Astrocyte (in vitro differentiated cells and primary cell): ENCODE measurements at regions not wholly inside any gene's neighbourhood (a gene's known extent, or its start where the extent isn't known, plus 50 kb on each side); places are given as distances from the start of the nearest gene placed in this dataset.
"Not testable (repeated sequence)": the region's sequence is repeated elsewhere in the genome, so short reads cannot be mapped to it uniquely, and the experiment has no call there.

Experiments
- DNase-seq: peaks from one replicate; pipeline ENCODE4 v3.0.0-alpha.2; 2010; ENCODE audit warnings: low read depth
- FAIRE-seq: peaks from 2 replicates; lab custom pipeline; 2011; peaks lifted over from hg19 to GRCh38; lab: Jason Lieb, UNC
- H2AFZ ChIP-seq: 2 replicates; pipeline ENCODE4 v1.6.0; 2012; ENCODE audit warnings: low read depth, low read length, inconsistent platforms
- H3K27ac ChIP-seq: 2 replicates; pipeline ENCODE4 v1.5.1; 2011; ENCODE audit warnings: low read depth, low read length, inconsistent platforms
- H3K27me3 ChIP-seq: 2 replicates; pipeline ENCODE4 v1.6.0; 2011; ENCODE audit warnings: low read length, inconsistent platforms; ENCODE audit not compliant: insufficient read depth
- H3K36me3 ChIP-seq: 2 replicates; pipeline ENCODE4 v1.5.1; 2011; ENCODE audit warnings: low read length, inconsistent platforms; ENCODE audit not compliant: insufficient read depth
- H3K4me1 ChIP-seq: 2 replicates; pipeline ENCODE4 v1.5.1; 2011; ENCODE audit warnings: low read length, inconsistent platforms; ENCODE audit not compliant: insufficient read depth
- H3K4me2 ChIP-seq: 2 replicates; pipeline ENCODE4 v1.6.0; 2012; ENCODE audit warnings: low read length, inconsistent platforms
- H3K4me3 ChIP-seq: 2 replicates; pipeline ENCODE4 v1.5.1; 2011; ENCODE audit warnings: low read depth, mild to moderate bottlenecking, low read length, inconsistent platforms; ENCODE audit not compliant: insufficient read depth
- H3K79me2 ChIP-seq: 2 replicates; pipeline ENCODE4 v1.6.0; 2012; ENCODE audit warnings: mild to moderate bottlenecking, low read length, inconsistent platforms; ENCODE audit not compliant: insufficient read depth
- H3K9ac ChIP-seq: 2 replicates; pipeline ENCODE4 v1.6.0; 2012; ENCODE audit warnings: mild to moderate bottlenecking, low read length, inconsistent platforms
- H3K9me3 ChIP-seq: 2 replicates; pipeline ENCODE4 v1.5.1; 2012; ENCODE audit warnings: low read depth, mild to moderate bottlenecking, low read length, inconsistent platforms; ENCODE audit not compliant: insufficient read depth
- H4K20me1 ChIP-seq: 2 replicates; pipeline ENCODE4 v1.6.0; 2012; ENCODE audit warnings: low read length, inconsistent platforms; ENCODE audit not compliant: insufficient read depth
- H3K27ac Mint-ChIP-seq: one replicate; pipeline ENCODE4 v1.8.0; 2021; ENCODE audit warnings: mild to moderate bottlenecking, mixed read lengths; ENCODE audit not compliant: unreplicated experiment
- H3K27me3 Mint-ChIP-seq: one replicate; pipeline ENCODE4 v1.8.0; 2021; ENCODE audit warnings: low read depth, mixed read lengths; ENCODE audit not compliant: unreplicated experiment
- H3K36me3 Mint-ChIP-seq: one replicate; pipeline ENCODE4 v1.8.0; 2021; ENCODE audit warnings: low read depth, mixed read lengths; ENCODE audit not compliant: unreplicated experiment
- H3K4me1 Mint-ChIP-seq: one replicate; pipeline ENCODE4 v1.8.0; 2021; ENCODE audit warnings: low read depth, mixed read lengths; ENCODE audit not compliant: unreplicated experiment
- H3K4me3 Mint-ChIP-seq: one replicate; pipeline ENCODE4 v1.8.0; 2021; ENCODE audit warnings: mild to moderate bottlenecking, moderate library complexity, mixed read lengths; ENCODE audit not compliant: unreplicated experiment
- H3K9me3 Mint-ChIP-seq: one replicate; pipeline ENCODE4 v1.8.0; 2021; ENCODE audit warnings: mild to moderate bottlenecking, mixed read lengths; ENCODE audit not compliant: unreplicated experiment
- EZH2 ChIP-seq: IDR thresholded peaks from 2 replicates; pipeline ENCODE4 v1.6.1; 2012; ENCODE audit warnings: mild to moderate bottlenecking, low read length, inconsistent platforms; ENCODE audit not compliant: insufficient read depth
- TF ChIP-seq, protein P1 (sequence below): IDR thresholded peaks from 2 replicates; pipeline ENCODE4 v1.5.1; 2011; ENCODE audit warnings: low read depth, mild to moderate bottlenecking, inconsistent platforms, low read length, moderate library complexity; ENCODE audit not compliant: insufficient read depth

- Mint-ChIP-seq H3K9me3 (no peaks in the 10 kb centered on the region), H3K27ac (no peak overlapping the region), H3K36me3 (no peaks in the 10 kb centered on the region), H3K4me1 (no peaks in the 10 kb centered on the region), H3K27me3 (peaks cover 2% of the 10 kb centered on the region), H3K4me3 (no peak overlapping the region)
- Histone ChIP-seq H3K9me3 (no peaks in the 10 kb centered on the region), H3K9ac (no peak overlapping the region), H3K27me3 (no peaks in the 10 kb centered on the region), H3K27ac (no peak overlapping the region), H3K4me1 (no peaks in the 10 kb centered on the region), H3K4me2 (no peak overlapping the region), H3K79me2 (no peaks in the 10 kb centered on the region), H3K4me3 (no peak overlapping the region), H4K20me1 (no peaks in the 10 kb centered on the region), H2AFZ (no peak overlapping the region), H3K36me3 (no peaks in the 10 kb centered on the region)
- FAIRE-seq (no peak), DNase-seq (peak; percentile 41)
- no peak for TF ChIP-seq EZH2
- TF ChIP-seq, protein P1, sequence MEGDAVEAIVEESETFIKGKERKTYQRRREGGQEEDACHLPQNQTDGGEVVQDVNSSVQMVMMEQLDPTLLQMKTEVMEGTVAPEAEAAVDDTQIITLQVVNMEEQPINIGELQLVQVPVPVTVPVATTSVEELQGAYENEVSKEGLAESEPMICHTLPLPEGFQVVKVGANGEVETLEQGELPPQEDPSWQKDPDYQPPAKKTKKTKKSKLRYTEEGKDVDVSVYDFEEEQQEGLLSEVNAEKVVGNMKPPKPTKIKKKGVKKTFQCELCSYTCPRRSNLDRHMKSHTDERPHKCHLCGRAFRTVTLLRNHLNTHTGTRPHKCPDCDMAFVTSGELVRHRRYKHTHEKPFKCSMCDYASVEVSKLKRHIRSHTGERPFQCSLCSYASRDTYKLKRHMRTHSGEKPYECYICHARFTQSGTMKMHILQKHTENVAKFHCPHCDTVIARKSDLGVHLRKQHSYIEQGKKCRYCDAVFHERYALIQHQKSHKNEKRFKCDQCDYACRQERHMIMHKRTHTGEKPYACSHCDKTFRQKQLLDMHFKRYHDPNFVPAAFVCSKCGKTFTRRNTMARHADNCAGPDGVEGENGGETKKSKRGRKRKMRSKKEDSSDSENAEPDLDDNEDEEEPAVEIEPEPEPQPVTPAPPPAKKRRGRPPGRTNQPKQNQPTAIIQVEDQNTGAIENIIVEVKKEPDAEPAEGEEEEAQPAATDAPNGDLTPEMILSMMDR, result no peak
Measured at GRCh38 chr1:26626994-26627393, 68.8 kb upstream of the ARID1A start.

DNA sequence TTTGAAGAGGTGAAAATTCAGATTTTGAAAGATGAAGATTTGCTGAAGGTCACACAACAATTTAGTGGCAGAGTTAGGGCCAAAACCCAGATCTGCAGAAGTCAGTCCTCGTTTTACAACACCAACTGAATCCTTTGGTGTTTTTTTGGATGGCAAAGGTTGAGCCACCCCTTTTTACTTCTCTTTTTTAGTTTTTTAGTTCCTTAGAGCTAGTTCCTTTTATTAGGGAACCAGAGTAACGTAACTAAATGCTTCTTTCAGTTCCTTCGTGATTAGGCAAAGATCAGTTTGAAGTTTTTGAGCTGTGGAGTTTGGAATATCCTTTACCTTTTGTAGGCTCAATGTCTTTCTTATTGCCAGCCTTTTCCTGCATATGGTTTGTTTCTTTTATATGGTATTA lies 67.9 kb upstream of the ARID1A start:
- H3K36me3 ChIP-seq, result no peaks in the 10 kb centered on the region
- H3K9ac ChIP-seq, result no peak overlapping the region
- H3K4me2 ChIP-seq, result no peak overlapping the region
- Mint-ChIP-seq H3K27me3 (peaks cover 2% of the 10 kb centered on the region), H3K4me3 (no peak overlapping the region), H3K9me3 (peaks cover 2% of the 10 kb centered on the region), H3K36me3 (no peaks in the 10 kb centered on the region), H3K27ac (no peak overlapping the region), H3K4me1 (no peaks in the 10 kb centered on the region)
- H3K4me3 ChIP-seq, result no peak overlapping the region
- no peaks in the 10 kb centered on the region for H3K27me3 ChIP-seq
- no peak for DNase-seq
- H3K79me2 ChIP-seq, result no peaks in the 10 kb centered on the region
- H3K27ac ChIP-seq, result no peak overlapping the region
- no peaks in the 10 kb centered on the region for H3K9me3 ChIP-seq
- no peaks in the 10 kb centered on the region for H4K20me1 ChIP-seq
- no peak for TF ChIP-seq EZH2
- TF ChIP-seq, protein P1, result no peak
- H3K4me1 ChIP-seq, result no peaks in the 10 kb centered on the region
- no peak overlapping the region for H2AFZ ChIP-seq
- no peak for FAIRE-seq

GRCh38 chr1:26630634-26631033 lies 65.2 kb upstream of the ARID1A start:
- H3K36me3 ChIP-seq, result no peaks in the 10 kb centered on the region
- Mint-ChIP-seq H3K27me3 (peaks cover 2% of the 10 kb centered on the region), H3K9me3 (peaks cover 2% of the 10 kb centered on the region), H3K36me3 (no peaks in the 10 kb centered on the region), H3K4me3 (no peak overlapping the region), H3K4me1 (no peaks in the 10 kb centered on the region), H3K27ac (no peak overlapping the region)
- FAIRE-seq (no peak), DNase-seq (no peak)
- H3K4me3 ChIP-seq, result no peak overlapping the region
- H3K9ac ChIP-seq, result no peak overlapping the region
- no peak overlapping the region for H3K4me2 ChIP-seq
- no peaks in the 10 kb centered on the region for H3K4me1 ChIP-seq
- TF ChIP-seq EZH2, result no peak
- TF ChIP-seq, protein P1, result no peak
- H3K27me3 ChIP-seq, result no peaks in the 10 kb centered on the region
- H3K27ac ChIP-seq, result no peak overlapping the region
- no peaks in the 10 kb centered on the region for H3K79me2 ChIP-seq
- no peaks in the 10 kb centered on the region for H3K9me3 ChIP-seq
- no peaks in the 10 kb centered on the region for H4K20me1 ChIP-seq
- H2AFZ ChIP-seq, result no peak overlapping the region

DNA sequence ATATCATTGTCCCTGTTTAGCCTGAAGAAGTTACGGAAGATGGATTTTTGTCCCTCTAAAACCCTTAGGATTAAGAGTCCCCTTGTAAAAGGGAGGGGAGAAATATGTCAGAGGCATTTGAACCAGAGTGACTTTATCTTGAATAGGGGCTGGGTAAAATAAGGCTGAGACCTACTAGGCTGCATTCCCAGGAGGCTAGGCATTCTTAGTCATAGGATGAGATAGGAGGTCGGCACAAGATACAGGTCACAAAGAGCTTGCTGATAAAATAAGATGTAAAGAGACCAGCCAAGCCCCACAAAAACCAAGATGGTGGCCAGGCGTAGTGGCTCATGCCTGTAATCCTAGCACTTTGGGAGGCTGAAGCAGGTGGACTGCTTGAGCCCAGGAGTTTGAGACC lies 60.0 kb upstream of the ARID1A start:
- H2AFZ ChIP-seq, H4K20me1 ChIP-seq, H3K4me2 ChIP-seq, H3K27ac ChIP-seq, H3K79me2 ChIP-seq, FAIRE-seq, H3K4me3 Mint-ChIP-seq, DNase-seq, H3K9me3 Mint-ChIP-seq, H3K27me3 Mint-ChIP-seq, H3K4me1 Mint-ChIP-seq, H3K9ac ChIP-seq, H3K9me3 ChIP-seq, H3K27me3 ChIP-seq, H3K36me3 ChIP-seq, H3K36me3 Mint-ChIP-seq, H3K4me3 ChIP-seq, H3K27ac Mint-ChIP-seq, H3K4me1 ChIP-seq: not testable (repeated sequence)
